Liver (tissue), 3 donors: ENCODE measurements at regions not wholly inside any gene's neighbourhood (a gene's known extent, or its start where the extent isn't known, plus 50 kb on each side); places are given as distances from the start of the nearest gene placed in this dataset.
"Not testable (repeated sequence)": the region's sequence is repeated elsewhere in the genome, so short reads cannot be mapped to it uniquely, and the experiment has no call there.

Source experiments
- CTCF ChIP-seq: fragments of 150-350 bp; IDR thresholded peaks from 2 replicates; pipeline ENCODE4 v1.5.1; 2017; ENCODE audit warnings: improper control_type of control experiment, low read depth, low read length; ENCODE audit not compliant: missing input control
- HNF4A ChIP-seq, 2 donors: conservative IDR thresholded peaks; 2 replicates each; pipeline ENCODE4 v1.6.1; 2016; ENCODE audit warnings: antibody characterized with exemption in 2 of 2, mild to moderate bottlenecking in 2 of 2
- RAD21 ChIP-seq, 2 donors: IDR thresholded peaks; 2 replicates each; pipeline ENCODE4 v1.6.1; 2016; ENCODE audit warnings: antibody characterized with exemption in 2 of 2, mild to moderate bottlenecking in 2 of 2
- YY1 ChIP-seq: IDR thresholded peaks from 2 replicates; pipeline ENCODE4 v1.6.1; 2016; ENCODE audit warnings: antibody characterized with exemption, mild to moderate bottlenecking
- TF ChIP-seq, protein P1 (sequence below): IDR thresholded peaks from 2 replicates; pipeline ENCODE4 v1.6.1; 2016; ENCODE audit warnings: antibody characterized with exemption, mild to moderate bottlenecking
- donor health status: healthy.
- donor health status: healthy.

DNA sequence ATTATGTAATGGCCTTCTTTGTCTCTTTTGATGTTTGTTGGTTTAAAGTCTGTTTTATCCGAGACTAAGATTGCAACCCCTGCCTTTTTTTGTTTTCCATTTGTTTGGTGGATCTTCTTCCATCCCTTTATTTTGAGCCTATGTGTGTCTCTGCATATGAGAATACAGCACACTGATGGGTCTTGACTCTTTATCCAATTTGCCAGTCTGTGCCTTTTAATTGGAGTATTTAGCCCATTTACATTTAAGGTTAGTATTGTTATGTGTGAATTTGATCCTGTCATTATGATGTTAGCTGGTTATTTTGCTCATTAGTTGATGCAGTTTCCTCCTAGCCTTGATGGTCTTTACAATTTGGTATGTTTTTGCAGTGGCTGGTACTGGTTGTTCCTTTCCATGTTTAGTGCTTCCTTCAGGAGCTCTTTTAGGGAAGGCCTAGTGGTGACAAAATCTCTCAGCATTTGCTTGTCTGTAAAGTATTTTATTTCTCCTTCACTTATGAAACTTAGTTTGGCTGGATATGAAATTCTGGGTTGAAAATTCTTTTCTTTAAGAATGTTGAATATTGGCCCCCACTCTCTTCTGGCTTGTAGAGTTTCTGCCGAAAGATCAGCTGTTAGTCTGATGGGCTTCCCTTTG lies 95.3 kb upstream of the ATF7IP2 start:
- TF ChIP-seq CTCF; RAD21 (IDR thresholded peaks at IDR 0.05); YY1; HNF4A (conservative IDR thresholded peaks at IDR 0.05): not testable (repeated sequence)
- TF ChIP-seq, protein P1, sequence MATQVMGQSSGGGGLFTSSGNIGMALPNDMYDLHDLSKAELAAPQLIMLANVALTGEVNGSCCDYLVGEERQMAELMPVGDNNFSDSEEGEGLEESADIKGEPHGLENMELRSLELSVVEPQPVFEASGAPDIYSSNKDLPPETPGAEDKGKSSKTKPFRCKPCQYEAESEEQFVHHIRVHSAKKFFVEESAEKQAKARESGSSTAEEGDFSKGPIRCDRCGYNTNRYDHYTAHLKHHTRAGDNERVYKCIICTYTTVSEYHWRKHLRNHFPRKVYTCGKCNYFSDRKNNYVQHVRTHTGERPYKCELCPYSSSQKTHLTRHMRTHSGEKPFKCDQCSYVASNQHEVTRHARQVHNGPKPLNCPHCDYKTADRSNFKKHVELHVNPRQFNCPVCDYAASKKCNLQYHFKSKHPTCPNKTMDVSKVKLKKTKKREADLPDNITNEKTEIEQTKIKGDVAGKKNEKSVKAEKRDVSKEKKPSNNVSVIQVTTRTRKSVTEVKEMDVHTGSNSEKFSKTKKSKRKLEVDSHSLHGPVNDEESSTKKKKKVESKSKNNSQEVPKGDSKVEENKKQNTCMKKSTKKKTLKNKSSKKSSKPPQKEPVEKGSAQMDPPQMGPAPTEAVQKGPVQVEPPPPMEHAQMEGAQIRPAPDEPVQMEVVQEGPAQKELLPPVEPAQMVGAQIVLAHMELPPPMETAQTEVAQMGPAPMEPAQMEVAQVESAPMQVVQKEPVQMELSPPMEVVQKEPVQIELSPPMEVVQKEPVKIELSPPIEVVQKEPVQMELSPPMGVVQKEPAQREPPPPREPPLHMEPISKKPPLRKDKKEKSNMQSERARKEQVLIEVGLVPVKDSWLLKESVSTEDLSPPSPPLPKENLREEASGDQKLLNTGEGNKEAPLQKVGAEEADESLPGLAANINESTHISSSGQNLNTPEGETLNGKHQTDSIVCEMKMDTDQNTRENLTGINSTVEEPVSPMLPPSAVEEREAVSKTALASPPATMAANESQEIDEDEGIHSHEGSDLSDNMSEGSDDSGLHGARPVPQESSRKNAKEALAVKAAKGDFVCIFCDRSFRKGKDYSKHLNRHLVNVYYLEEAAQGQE = not testable (repeated sequence)
